Raji (cell line): ENCODE measurements at regions not wholly inside any gene's neighbourhood (a gene's known extent, or its start where the extent isn't known, plus 50 kb on each side); places are given as distances from the start of the nearest gene placed in this dataset.

Experiments
- POLR2A ChIP-seq: IDR thresholded peaks from 2 replicates; pipeline ENCODE4 v1.6.1; 2011; ENCODE audit warnings: low read depth, low read length, control low read depth; ENCODE audit not compliant: insufficient read depth

- no peak for TF ChIP-seq POLR2A
Measured at GRCh38 chr14:101010835-101011234, 107.3 kb upstream of the RTL1 start.

- no peak for TF ChIP-seq POLR2A
Measured at GRCh38 chr14:101017209-101017608, 113.7 kb upstream of the RTL1 start.

GRCh38 chr14:101017806-101018560 is 114.5 kb upstream of the RTL1 start:
- no peak for TF ChIP-seq POLR2A

- no peak for TF ChIP-seq POLR2A
Measured at GRCh38 chr14:101018561-101019290, 115.2 kb upstream of the RTL1 start.

DNA sequence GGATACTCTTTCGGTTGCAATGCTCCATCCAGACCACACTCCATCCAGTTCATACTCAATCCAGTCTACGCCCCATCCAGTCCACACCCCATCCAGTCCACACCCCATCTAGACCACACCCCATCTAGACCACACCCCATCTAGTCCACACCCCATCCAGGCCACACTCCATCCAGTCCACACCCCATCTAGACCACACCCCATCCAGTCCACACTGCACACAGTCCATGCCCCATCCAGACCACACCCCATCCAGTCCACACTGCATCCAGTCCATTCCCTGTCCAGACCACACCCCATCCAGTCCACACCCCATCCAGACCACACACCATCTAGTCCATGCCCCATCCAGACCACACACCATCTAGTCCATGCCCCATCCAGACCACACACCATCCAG is 116.0 kb upstream of the RTL1 start:
- TF ChIP-seq POLR2A, result no peak

DNA sequence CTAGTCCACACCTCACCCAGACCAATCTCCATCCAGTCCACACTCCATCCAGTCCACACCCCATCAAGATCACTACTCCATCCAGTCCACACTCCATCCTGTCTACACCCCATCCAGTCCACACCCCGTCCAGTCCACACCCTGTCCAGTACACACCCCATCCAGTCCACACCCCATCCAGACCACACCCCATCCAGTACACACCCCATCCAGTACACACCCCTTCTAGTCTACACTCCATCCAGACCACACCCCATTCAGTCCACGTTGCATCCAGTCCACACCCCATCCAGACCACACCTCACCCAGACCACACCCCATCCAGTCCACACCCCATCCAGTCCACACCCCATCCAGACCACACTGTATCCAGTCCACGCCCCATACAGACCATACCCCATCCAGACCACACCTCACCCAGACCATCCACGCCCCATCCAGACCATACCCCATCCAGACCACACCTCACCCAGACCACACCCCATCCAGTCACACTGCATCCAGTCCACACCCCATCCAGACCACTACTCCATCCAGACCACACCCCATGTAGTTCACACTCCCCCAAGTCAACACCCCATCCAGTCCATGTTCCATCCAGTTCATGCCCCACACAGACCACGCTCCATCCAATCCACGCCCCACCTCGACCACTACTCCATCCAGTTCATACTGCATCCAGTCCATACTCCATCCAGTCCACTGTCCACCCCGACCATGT is 116.6 kb upstream of the RTL1 start:
- TF ChIP-seq POLR2A, result no peak

DNA sequence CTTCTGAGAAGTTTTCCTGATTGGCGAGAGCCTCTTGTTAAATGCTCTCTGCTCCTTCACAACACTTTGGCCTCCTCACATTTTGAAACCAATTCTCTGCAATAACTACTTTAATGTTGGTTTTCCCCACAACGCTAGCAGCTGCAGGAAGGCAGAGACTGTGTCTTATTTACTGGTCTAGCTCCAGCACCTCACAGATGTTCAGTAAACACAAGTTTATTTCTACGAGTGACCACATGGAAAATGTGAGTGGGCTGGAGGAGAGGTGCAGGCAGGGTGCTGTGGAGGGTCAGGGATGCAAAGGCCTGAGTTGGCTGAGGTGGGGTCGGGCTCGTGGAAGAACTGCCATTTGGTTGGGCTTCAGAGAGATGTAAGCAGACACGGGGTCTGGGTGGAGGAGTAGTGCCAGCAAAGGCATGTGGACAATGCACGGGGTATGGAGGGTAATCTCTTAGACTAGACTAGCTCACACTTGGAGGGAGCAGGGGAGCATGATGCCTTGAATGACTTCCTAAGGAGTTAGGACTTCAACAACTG is 117.4 kb upstream of the RTL1 start:
- no peak for TF ChIP-seq POLR2A

DNA sequence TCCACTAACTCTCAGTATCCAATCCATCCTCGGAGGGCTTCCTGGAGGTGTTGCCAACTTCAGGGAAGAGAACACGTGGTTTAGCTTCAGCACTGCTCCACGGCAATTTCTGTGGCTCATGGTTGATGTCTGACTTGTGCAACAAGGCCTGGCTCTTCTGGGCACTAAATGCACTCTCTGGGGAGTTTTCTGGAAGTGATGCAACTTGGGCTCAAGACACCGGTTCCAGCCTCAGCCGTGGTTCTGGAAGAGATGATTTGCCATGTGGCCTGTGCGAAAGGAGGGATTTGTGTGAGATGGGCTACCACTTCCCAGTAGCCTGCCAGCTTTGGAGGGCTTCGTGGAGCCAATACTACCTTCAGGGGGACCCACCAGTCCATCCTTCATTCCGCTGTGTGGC is 118.6 kb upstream of the RTL1 start:
- TF ChIP-seq POLR2A, result no peak

- no peak for TF ChIP-seq POLR2A
Measured at GRCh38 chr14:101022916-101023435, 119.5 kb upstream of the RTL1 start.

DNA sequence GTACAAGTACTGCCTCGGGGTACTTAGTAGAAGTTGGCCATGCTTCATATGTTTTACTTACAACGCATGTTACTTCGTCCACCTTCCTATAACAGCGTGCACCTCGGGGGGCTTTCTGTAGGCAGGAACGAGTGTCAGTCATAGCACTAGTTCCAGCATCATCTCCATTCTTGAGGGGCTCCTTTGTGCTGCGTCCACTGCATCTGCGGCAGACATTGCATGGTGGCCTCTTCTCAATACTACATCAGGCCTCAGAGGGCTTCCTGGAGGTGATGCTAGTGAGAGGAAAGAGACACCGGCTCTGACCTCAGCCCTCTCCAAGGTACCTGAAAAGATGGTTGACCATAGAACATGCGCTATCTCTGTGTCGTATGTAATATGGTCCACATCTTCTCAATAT is 121.2 kb upstream of the RTL1 start:
- TF ChIP-seq POLR2A, result no peak

GRCh38 chr14:101025131-101025530 is 121.6 kb upstream of the RTL1 start:
- TF ChIP-seq POLR2A, result no peak

DNA sequence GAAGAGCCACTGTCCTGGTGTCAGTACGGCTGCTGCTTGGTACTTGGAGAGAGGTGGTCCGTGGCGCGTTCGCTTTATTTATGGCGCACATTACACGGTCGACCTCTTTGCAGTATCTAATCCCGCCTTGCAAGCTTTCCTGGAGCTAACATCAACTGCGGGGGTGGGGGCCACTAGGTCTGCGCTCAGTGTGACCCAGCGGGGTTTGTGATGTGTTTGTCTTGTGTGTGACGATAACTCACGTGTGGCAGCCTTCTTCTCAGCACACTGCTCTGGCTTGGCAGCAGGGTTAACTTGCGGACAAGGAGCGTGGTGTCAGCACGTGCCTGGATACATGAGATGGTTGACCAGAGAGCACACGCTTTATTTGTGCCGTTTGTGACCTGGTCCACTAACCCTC is 122.2 kb upstream of the RTL1 start:
- TF ChIP-seq POLR2A, result no peak

DNA sequence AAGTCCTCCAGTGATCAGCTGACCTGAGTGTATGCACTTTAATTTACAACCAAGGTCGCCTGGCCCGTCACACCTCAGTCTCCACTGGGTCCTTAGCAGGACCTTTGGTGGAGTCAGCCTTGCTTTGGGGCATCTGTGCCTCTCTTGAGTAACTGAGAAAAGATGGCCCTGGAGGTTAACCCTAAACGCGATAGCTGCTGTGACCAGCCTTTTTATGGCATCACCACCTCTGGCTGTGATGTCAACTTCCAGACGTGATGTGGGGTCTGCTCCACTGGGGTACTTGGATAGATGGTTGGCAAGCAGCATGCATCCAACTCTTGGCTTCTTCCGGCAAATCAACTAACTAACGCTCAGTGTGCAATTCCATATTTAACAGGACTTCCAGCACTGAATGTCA is 122.8 kb upstream of the RTL1 start:
- no peak for TF ChIP-seq POLR2A

DNA sequence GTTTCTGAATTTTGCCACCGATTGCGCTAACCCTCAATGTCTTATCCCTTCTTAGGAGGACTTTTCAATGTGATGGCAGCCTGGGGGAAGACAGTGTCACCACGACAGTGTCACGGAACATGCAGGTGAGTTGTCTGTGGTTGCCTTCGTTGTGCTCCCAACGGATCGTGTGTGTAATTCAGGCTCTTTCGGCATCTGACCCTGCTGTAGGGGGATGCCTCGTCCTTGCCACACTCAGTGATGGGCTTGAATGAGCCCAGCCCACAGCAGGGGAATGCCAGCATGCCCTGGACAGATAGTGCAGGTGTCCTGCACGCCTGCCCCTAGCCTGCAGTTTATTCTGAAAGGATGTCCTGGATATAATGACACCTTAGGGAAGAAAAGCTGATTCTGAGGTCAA is 123.8 kb upstream of the RTL1 start:
- TF ChIP-seq POLR2A, result no peak

DNA sequence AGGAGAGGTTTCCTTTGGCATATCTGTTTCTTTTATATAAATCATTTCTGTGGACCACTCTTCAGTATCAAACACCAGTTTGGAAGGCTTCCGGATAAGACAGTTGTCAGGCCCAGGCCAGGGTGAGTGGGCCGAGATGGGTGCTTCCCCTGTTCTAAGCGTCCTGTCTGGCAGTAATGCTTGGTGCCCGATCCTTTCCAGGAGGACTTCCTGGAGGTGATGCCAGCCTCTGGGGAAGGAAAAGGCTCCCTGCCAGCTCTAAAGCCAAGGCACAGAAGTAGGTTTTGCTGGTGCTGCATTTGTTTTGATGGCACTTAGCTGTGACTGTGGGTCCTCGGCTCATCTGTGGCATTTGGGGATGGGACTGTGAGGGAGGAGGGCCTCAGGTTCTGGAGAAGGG is 124.4 kb upstream of the RTL1 start:
- TF ChIP-seq POLR2A, result no peak

DNA sequence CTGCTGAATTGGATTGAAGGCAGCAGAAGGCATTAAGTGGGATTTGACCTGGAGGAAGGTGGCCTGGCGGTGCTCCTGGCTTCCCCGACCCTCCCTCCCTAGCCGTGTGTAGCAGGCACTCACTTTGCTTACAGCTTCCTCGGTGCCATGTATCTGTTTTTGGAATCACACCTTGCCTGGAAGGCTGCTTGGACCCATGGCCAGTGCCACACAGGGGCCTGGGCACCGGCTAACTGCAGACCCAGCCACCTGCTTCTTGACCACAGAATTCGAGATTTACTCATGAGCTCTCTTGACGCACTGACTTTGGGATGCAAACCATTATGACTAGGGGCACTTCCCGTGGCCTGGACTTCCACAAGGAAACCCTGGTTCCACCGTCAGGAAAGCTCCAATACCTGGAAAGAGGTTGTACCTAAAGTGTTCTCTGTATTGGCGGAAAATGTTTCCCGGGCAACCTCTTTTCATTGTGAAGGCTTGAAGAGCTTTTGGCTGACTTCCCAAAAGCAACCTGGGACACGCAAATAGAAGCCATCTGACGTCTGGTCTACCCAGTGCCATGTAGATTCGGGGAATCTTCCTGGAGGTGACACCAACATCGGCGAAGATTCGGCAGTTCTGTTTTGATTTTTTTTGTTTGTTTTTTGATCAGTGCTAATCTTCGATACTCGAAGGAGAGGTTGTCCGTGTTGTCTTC is 125.6 kb upstream of the RTL1 start:
- TF ChIP-seq POLR2A, result no peak
